Right atrium auricular region (tissue), 2 donors: ENCODE measurements at regions not wholly inside any gene's neighbourhood (a gene's known extent, or its start where the extent isn't known, plus 50 kb on each side); places are given as distances from the start of the nearest gene placed in this dataset.

ENCODE experiments used
- DNase-seq: peaks from one replicate; pipeline ENCODE4 v3.0.0-alpha.2; 2019; ENCODE audit warnings: low spot score
- H3K27ac ChIP-seq, 2 donors: fragments of 200-600 bp; sonication (generic); 1 replicate in 1 of 2; 2 replicates in 1 of 2; pipeline ENCODE4 v1.5.1; 2016 to 2019
- H3K27me3 ChIP-seq, 2 donors: fragments of 200-600 bp; sonication (generic); one replicate each; pipeline versions ENCODE4 v1.5.1 to v1.6.0; 2017 to 2019
- H3K36me3 ChIP-seq: fragments of 200-600 bp; sonication (generic); one replicate; pipeline ENCODE4 v1.5.1; 2016
- H3K4me1 ChIP-seq, 2 donors: fragments of 200-600 bp; sonication (generic); one replicate each; pipeline versions ENCODE4 v1.5.1 to v1.6.0; 2017 to 2019
- H3K4me3 ChIP-seq, 2 donors: fragments of 200-600 bp; sonication (generic); 1 replicate in 1 of 2; 2 replicates in 1 of 2; pipeline ENCODE4 v1.5.1; 2017 to 2019; ENCODE audit warnings: mild to moderate bottlenecking in 1 of 2, moderate library complexity in 1 of 2
- H3K9me3 ChIP-seq, 2 donors: fragments of 200-600 bp; sonication (generic); one replicate each; pipeline ENCODE4 v1.5.1; 2019
- CTCF ChIP-seq, 2 donors: fragments of 200-600 bp; sonication (generic); IDR thresholded peaks; one replicate each; pipeline ENCODE4 v1.5.1; 2019; ENCODE audit warnings: antibody characterized with exemption in 2 of 2

DNA sequence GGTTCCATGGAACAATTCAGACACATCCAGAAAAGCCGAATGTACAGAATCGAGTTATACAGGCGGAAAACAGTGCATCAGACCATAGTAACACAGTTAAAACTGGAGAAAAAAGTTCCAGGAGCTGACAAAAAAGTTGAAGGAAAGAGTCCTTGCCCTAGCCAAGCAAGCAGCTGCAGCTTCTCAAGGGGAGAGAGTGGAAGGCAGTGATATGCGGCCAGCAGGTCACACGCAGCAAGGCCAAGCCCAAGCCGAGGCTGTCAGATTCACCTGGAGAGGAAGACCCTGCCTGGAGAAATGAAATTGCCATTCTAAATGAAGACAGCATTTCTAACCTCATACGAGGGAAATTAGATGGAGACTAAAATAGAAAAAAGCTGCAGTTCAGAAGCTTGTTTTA lies 55.8 kb downstream of the RGS12 start:
- Histone ChIP-seq H3K27ac (no peak overlapping the region), H3K4me1 (no peaks in the 10 kb centered on the region), H3K27me3 (no peaks in the 10 kb centered on the region), H3K4me3 (no peak overlapping the region), H3K9me3 (no peaks in the 10 kb centered on the region), H3K36me3 (no peaks in the 10 kb centered on the region)
- TF ChIP-seq CTCF (IDR thresholded peaks at IDR 0.05), result no peak
- DNase-seq, result no peak

GRCh38 chr4:3349116-3349515 lies 56.3 kb downstream of the RGS12 start:
- H3K36me3 ChIP-seq, result no peaks in the 10 kb centered on the region
- no peak for DNase-seq
- no peaks in the 10 kb centered on the region for H3K27me3 ChIP-seq
- no peak for TF ChIP-seq CTCF (IDR thresholded peaks at IDR 0.05)
- no peaks in the 10 kb centered on the region for H3K4me1 ChIP-seq
- H3K4me3 ChIP-seq, result no peak overlapping the region
- no peaks in the 10 kb centered on the region for H3K9me3 ChIP-seq
- H3K27ac ChIP-seq, result no peak overlapping the region

DNA sequence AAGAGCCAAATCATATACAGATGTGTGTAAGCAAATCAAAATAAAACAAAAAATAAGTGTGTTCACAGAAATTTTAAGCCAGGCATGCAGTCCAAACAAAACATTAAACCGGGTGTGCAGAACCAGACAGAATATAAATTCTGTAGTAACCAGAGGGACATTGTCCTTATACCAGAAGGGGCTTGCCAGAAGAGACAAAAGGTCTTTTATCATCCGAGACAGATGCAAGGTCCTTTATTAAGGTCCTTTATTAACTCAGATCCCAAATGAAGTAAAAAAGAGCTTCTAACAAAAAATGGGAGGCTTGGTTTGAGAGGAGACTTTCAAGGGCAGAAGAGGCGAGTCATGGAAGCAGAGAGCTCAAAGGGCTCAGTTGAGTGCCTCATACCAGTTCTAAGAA lies 59.2 kb downstream of the RGS12 start:
- TF ChIP-seq CTCF (IDR thresholded peaks at IDR 0.05), result no peak
- H3K36me3 ChIP-seq, result no peaks in the 10 kb centered on the region
- no peaks in the 10 kb centered on the region for H3K27me3 ChIP-seq
- DNase-seq, result no peak
- no peaks in the 10 kb centered on the region for H3K4me1 ChIP-seq
- H3K27ac ChIP-seq, result no peak overlapping the region
- no peaks in the 10 kb centered on the region for H3K9me3 ChIP-seq
- no peak overlapping the region for H3K4me3 ChIP-seq

- no peaks in the 10 kb centered on the region for H3K36me3 ChIP-seq
- H3K27me3 ChIP-seq, result no peaks in the 10 kb centered on the region
- no peaks in the 10 kb centered on the region for H3K4me1 ChIP-seq
- TF ChIP-seq CTCF (IDR thresholded peaks at IDR 0.05), result no peak
- H3K4me3 ChIP-seq, result no peak overlapping the region
- H3K27ac ChIP-seq, result no peak overlapping the region
- no peak for DNase-seq
- H3K9me3 ChIP-seq, result no peaks in the 10 kb centered on the region
These were observed 59.7 kb downstream of the RGS12 start for GRCh38 chr4:3352505-3352904.

- TF ChIP-seq CTCF (IDR thresholded peaks at IDR 0.05), result no peak
- H3K4me1 ChIP-seq, result no peaks in the 10 kb centered on the region
- no peaks in the 10 kb centered on the region for H3K27me3 ChIP-seq
- no peak overlapping the region for H3K4me3 ChIP-seq
- H3K9me3 ChIP-seq, result no peaks in the 10 kb centered on the region
- peak; percentile 43 for DNase-seq
- H3K36me3 ChIP-seq, result no peaks in the 10 kb centered on the region
- H3K27ac ChIP-seq, result no peak overlapping the region
These were observed 60.2 kb downstream of the RGS12 start for GRCh38 chr4:3352941-3353594.
